T-helper 1 cell treated with Interleukin-12 subunit alpha and Interleukin-12 subunit beta and Interleukin-4 antibody, amounts not matched to agents 30 μg/mL and 1 μg/mL, for 36 hours (primary cell): ENCODE measurements at regions not wholly inside any gene's neighbourhood (a gene's known extent, or its start where the extent isn't known, plus 50 kb on each side); places are given as distances from the start of the nearest gene placed in this dataset.

Experiments used
- H3K27ac Mint-ChIP-seq: one replicate; pipeline ENCODE4 v1.8.0; 2021; ENCODE audit warnings: mild to moderate bottlenecking, mixed read lengths
- H3K27me3 Mint-ChIP-seq: one replicate; pipeline ENCODE4 v1.8.0; 2021; ENCODE audit warnings: low read depth, mixed read lengths
- H3K36me3 Mint-ChIP-seq: one replicate; pipeline ENCODE4 v1.8.0; 2021; ENCODE audit warnings: low read depth, mixed read lengths
- H3K4me1 Mint-ChIP-seq: one replicate; pipeline ENCODE4 v1.8.0; 2021; ENCODE audit warnings: low read depth, mixed read lengths
- H3K4me3 Mint-ChIP-seq: one replicate; pipeline ENCODE4 v1.8.0; 2021; ENCODE audit warnings: mild to moderate bottlenecking, moderate library complexity, mixed read lengths
- H3K9me3 Mint-ChIP-seq: one replicate; pipeline ENCODE4 v1.8.0; 2021; ENCODE audit warnings: mixed read lengths

GRCh38 chr4:108502356-108502755 lies 118.0 kb upstream of the RPL34 start:
- Mint-ChIP-seq H3K27me3 (peaks cover 13% of the 10 kb centered on the region), H3K9me3 (peaks cover 12% of the 10 kb centered on the region), H3K36me3 (peaks cover 8% of the 10 kb centered on the region), H3K4me1 (peaks cover 6% of the 10 kb centered on the region), H3K27ac (no peak overlapping the region), H3K4me3 (no peak overlapping the region)

- Mint-ChIP-seq H3K4me3 (no peak overlapping the region), H3K9me3 (peaks cover 9% of the 10 kb centered on the region), H3K36me3 (peaks cover 3% of the 10 kb centered on the region), H3K27ac (no peak overlapping the region), H3K27me3 (peaks cover 13% of the 10 kb centered on the region), H3K4me1 (peaks cover 2% of the 10 kb centered on the region)
These were observed 121.5 kb upstream of the RPL34 start for GRCh38 chr4:108498925-108499324.

DNA sequence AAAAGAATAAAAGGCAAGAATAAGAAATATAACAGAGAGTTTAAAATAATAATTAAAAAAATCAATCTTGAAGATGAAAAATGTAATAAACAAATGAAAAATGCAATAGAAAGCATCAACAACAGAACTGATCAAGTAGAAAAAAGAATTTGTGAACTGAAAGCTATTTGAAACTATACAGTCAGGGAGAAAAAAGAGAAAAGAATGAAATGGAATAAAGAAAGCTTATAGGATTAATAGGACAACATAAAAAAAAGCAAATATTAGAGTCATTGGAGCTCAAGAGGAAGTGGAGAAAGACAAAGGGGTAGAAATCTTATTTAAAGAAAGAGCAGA lies 126.8 kb upstream of the RPL34 start:
- no peak overlapping the region for H3K4me3 Mint-ChIP-seq
- peaks cover 4% of the 10 kb centered on the region for H3K27me3 Mint-ChIP-seq
- peaks cover 25% of the 10 kb centered on the region for H3K9me3 Mint-ChIP-seq
- no peak overlapping the region for H3K27ac Mint-ChIP-seq
- H3K4me1 Mint-ChIP-seq = peaks cover 3% of the 10 kb centered on the region
- peaks cover 3% of the 10 kb centered on the region for H3K36me3 Mint-ChIP-seq

GRCh38 chr4:108492816-108493595 lies 127.4 kb upstream of the RPL34 start:
- H3K4me3 Mint-ChIP-seq = no peak overlapping the region
- peaks cover 3% of the 10 kb centered on the region for H3K36me3 Mint-ChIP-seq
- H3K27me3 Mint-ChIP-seq = no peaks in the 10 kb centered on the region
- peaks cover 3% of the 10 kb centered on the region for H3K4me1 Mint-ChIP-seq
- H3K27ac Mint-ChIP-seq = no peak overlapping the region
- peaks cover 25% of the 10 kb centered on the region for H3K9me3 Mint-ChIP-seq

- peaks cover 8% of the 10 kb centered on the region for H3K36me3 Mint-ChIP-seq
- no peak overlapping the region for H3K27ac Mint-ChIP-seq
- H3K9me3 Mint-ChIP-seq = peaks cover 21% of the 10 kb centered on the region
- H3K4me1 Mint-ChIP-seq = peaks cover 20% of the 10 kb centered on the region
- H3K27me3 Mint-ChIP-seq = no peaks in the 10 kb centered on the region
- H3K4me3 Mint-ChIP-seq = no peak overlapping the region
These were observed 131.5 kb upstream of the RPL34 start for GRCh38 chr4:108488865-108489264.

DNA sequence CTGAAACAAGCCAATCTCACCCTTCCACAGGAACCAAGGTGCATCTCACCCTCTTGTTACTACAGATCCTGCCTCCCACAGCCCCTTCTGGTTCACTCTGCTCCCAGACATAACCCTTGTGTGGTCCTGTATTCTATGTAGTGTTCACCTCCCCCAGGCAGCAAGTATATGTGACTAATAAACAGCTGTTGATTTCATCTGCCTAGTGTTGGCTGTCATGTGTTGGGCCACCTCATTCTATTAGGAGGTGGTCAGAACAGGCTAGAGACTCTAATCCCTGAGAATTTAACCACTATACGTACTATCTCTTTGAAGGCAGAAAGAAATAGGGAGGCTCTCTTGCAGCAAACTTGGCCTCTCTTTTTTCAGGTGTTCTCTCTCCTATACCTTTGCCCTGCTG lies 134.3 kb upstream of the RPL34 start:
- no peak overlapping the region for H3K27ac Mint-ChIP-seq
- no peak overlapping the region for H3K4me3 Mint-ChIP-seq
- H3K27me3 Mint-ChIP-seq = no peaks in the 10 kb centered on the region
- peaks cover 4% of the 10 kb centered on the region for H3K36me3 Mint-ChIP-seq
- H3K9me3 Mint-ChIP-seq = no peaks in the 10 kb centered on the region
- H3K4me1 Mint-ChIP-seq = peaks cover 35% of the 10 kb centered on the region

GRCh38 chr4:108484187-108484586 lies 136.2 kb upstream of the RPL34 start:
- no peaks in the 10 kb centered on the region for H3K9me3 Mint-ChIP-seq
- no peak overlapping the region for H3K4me3 Mint-ChIP-seq
- H3K27ac Mint-ChIP-seq = no peak overlapping the region
- peaks cover 4% of the 10 kb centered on the region for H3K36me3 Mint-ChIP-seq
- H3K4me1 Mint-ChIP-seq = peaks cover 38% of the 10 kb centered on the region
- H3K27me3 Mint-ChIP-seq = no peaks in the 10 kb centered on the region

DNA sequence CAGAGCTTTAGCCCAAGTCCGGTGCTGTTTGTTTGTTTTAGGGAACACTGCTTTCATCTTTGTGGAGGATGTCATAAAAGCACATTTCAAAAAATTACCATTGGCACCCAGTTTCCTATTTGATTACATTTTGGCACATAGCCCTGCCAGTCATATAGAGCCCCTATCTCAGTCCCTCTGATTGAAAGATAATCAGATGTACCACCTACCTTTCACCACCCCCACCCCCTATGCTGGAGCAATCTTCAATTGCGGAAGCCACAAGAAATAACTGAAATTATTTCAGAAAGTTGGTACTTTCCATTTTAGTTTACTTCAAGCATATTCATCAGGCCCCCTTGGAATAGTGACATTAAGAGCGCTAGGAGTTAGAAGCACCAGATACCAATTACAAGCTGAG lies 136.7 kb upstream of the RPL34 start:
- peaks cover 38% of the 10 kb centered on the region for H3K4me1 Mint-ChIP-seq
- H3K27me3 Mint-ChIP-seq = no peaks in the 10 kb centered on the region
- H3K4me3 Mint-ChIP-seq = peak overlapping the region; percentile 29
- peaks cover 4% of the 10 kb centered on the region for H3K36me3 Mint-ChIP-seq
- no peak overlapping the region for H3K27ac Mint-ChIP-seq
- H3K9me3 Mint-ChIP-seq = no peaks in the 10 kb centered on the region

GRCh38 chr4:108483079-108483478 lies 137.3 kb upstream of the RPL34 start:
- Mint-ChIP-seq H3K36me3 (peaks cover 4% of the 10 kb centered on the region), H3K27ac (peak overlapping the region; percentile 71), H3K27me3 (no peaks in the 10 kb centered on the region), H3K9me3 (no peaks in the 10 kb centered on the region), H3K4me3 (peak overlapping the region; percentile 63), H3K4me1 (peaks cover 38% of the 10 kb centered on the region)

DNA sequence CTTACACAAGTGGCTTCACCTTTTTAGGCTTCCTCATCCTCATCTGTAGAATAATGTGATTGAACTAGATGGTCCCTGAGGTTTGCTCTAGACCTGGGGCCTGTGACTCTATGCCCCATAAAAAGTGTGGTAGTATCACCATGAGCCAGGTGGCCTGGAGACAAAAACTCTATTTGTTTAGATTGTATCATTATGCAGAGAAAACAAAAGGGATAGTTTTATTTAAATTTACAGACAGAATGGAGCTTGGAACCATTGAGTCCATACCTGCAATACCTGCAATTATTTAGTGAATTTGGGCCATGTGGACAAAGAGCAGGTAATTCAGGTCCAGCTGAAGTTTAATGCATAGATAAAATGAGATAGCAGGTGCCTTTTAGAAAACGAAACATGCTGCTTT lies 139.5 kb upstream of the RPL34 start:
- peaks cover 40% of the 10 kb centered on the region for H3K4me1 Mint-ChIP-seq
- no peaks in the 10 kb centered on the region for H3K9me3 Mint-ChIP-seq
- no peak overlapping the region for H3K27ac Mint-ChIP-seq
- peaks cover 2% of the 10 kb centered on the region for H3K36me3 Mint-ChIP-seq
- H3K4me3 Mint-ChIP-seq = no peak overlapping the region
- H3K27me3 Mint-ChIP-seq = no peaks in the 10 kb centered on the region

GRCh38 chr4:108477527-108478108 lies 142.8 kb upstream of the RPL34 start:
- no peaks in the 10 kb centered on the region for H3K36me3 Mint-ChIP-seq
- peaks cover 29% of the 10 kb centered on the region for H3K4me1 Mint-ChIP-seq
- H3K27me3 Mint-ChIP-seq = no peaks in the 10 kb centered on the region

GRCh38 chr4:108473163-108473720 lies 147.1 kb upstream of the RPL34 start:
- Mint-ChIP-seq H3K27me3 (no peaks in the 10 kb centered on the region), H3K4me3 (no peak overlapping the region), H3K27ac (no peak overlapping the region), H3K36me3 (peaks cover 5% of the 10 kb centered on the region), H3K4me1 (peaks cover 26% of the 10 kb centered on the region), H3K9me3 (no peaks in the 10 kb centered on the region)

More at GRCh38 chr4:108477527-108478108, 142.8 kb upstream of the RPL34 start:
- H3K4me3 Mint-ChIP-seq = no peak overlapping the region
- no peaks in the 10 kb centered on the region for H3K9me3 Mint-ChIP-seq
- H3K27ac Mint-ChIP-seq = no peak overlapping the region

- peaks cover 37% of the 10 kb centered on the region for H3K4me1 Mint-ChIP-seq
- H3K9me3 Mint-ChIP-seq = no peaks in the 10 kb centered on the region
- H3K27ac Mint-ChIP-seq = peak overlapping the region; percentile 92
- peak overlapping the region; percentile 69 for H3K4me3 Mint-ChIP-seq
- H3K36me3 Mint-ChIP-seq = peaks cover 5% of the 10 kb centered on the region
- H3K27me3 Mint-ChIP-seq = no peaks in the 10 kb centered on the region
These were observed 153.2 kb upstream of the RPL34 start for GRCh38 chr4:108466936-108467902.

GRCh38 chr4:108465886-108466500 lies 154.4 kb upstream of the RPL34 start:
- Mint-ChIP-seq H3K36me3 (peaks cover 5% of the 10 kb centered on the region), H3K9me3 (no peaks in the 10 kb centered on the region), H3K4me1 (peaks cover 34% of the 10 kb centered on the region), H3K27me3 (no peaks in the 10 kb centered on the region), H3K27ac (peak overlapping the region; percentile 92), H3K4me3 (peak overlapping the region; percentile 2)
